H1 (cell line): ENCODE measurements at regions not wholly inside any gene's neighbourhood (a gene's known extent, or its start where the extent isn't known, plus 50 kb on each side); places are given as distances from the start of the nearest gene placed in this dataset.
A peak's percentile ranks its signal among the peaks of the same experiment; 100 is the strongest.

ENCODE experiments used
- CTCF ChIA-PET: fragments of 300-600 bp; sonication (Branson Sonifier 250); formaldehyde crosslinking; loops from one replicate; lab custom pipeline; 2021; ENCODE audit not compliant: partially characterized antibody; lab: Charles Lee
- POLR2A ChIA-PET: fragments of 300-600 bp; sonication (Branson Sonifier 250); formaldehyde crosslinking; loops from one replicate; lab custom pipeline; 2021; ENCODE audit warnings: inconsistent platforms; ENCODE audit not compliant: partially characterized antibody; lab: Charles Lee
- DNase-seq, 2 experiments: peaks; one replicate each; pipeline versions ENCODE4 v3.0.0 to v3.0.0-alpha.2; 2010 to 2022; ENCODE audit warnings: low spot score in 2 of 2, low read depth in 1 of 2, mixed read lengths in 1 of 2
- FAIRE-seq: peaks from 2 replicates; lab custom pipeline; 2011; peaks lifted over from hg19 to GRCh38; lab: Jason Lieb, UNC
- H2AFZ ChIP-seq: 2 replicates; pipeline ENCODE4 v1.8.1; 2012; ENCODE audit warnings: low read length, inconsistent platforms
- H2AK5ac ChIP-seq: 2 replicates; pipeline ENCODE4 v1.6.1; 2013; ENCODE audit warnings: low read depth, low read length
- H2BK120ac ChIP-seq: replicated peaks from 2 replicates; pipeline ENCODE3; 2013; ENCODE audit warnings: low read depth, low read length, inconsistent platforms
- H2BK12ac ChIP-seq: 2 replicates; pipeline ENCODE4 v1.6.1; 2013; ENCODE audit warnings: low read depth, low read length
- H2BK15ac ChIP-seq: 2 replicates; pipeline ENCODE4 v1.6.1; 2013; ENCODE audit warnings: low read length
- H2BK20ac ChIP-seq: 2 replicates; pipeline ENCODE4 v1.6.1; 2013; ENCODE audit warnings: low read length
- H2BK5ac ChIP-seq: 2 replicates; pipeline ENCODE4 v1.6.1; 2013; ENCODE audit warnings: low read depth, low read length
- H3K14ac ChIP-seq: 2 replicates; pipeline ENCODE4 v1.6.1; 2013; ENCODE audit warnings: inconsistent platforms; ENCODE audit not compliant: insufficient read length
- H3K18ac ChIP-seq: 2 replicates; pipeline ENCODE4 v1.6.1; 2013; ENCODE audit warnings: low read length; ENCODE audit errors: extremely low read depth
- H3K23ac ChIP-seq: 2 replicates; pipeline ENCODE4 v1.6.1; 2013; ENCODE audit warnings: inconsistent platforms; ENCODE audit not compliant: insufficient read length
- H3K23me2 ChIP-seq: 2 replicates; pipeline ENCODE4 v1.6.1; 2013; ENCODE audit warnings: low read depth, low read length
- H3K27ac ChIP-seq: 2 replicates; pipeline ENCODE4 v1.6.1; 2011; ENCODE audit warnings: low read depth, low read length, inconsistent platforms
- H3K27me3 ChIP-seq, 4 experiments: replicated peaks in 1 of 4; 1 replicate in 1 of 4; 2 replicates in 3 of 4; pipeline versions ENCODE4 v1.6.1 to v1.8.1; 2011 to 2013; ENCODE audit warnings: low read length in 3 of 4, mild to moderate bottlenecking in 3 of 4, inconsistent platforms in 2 of 4, mixed read lengths in 2 of 4, moderate library complexity in 1 of 4; ENCODE audit not compliant: control insufficient read depth in 3 of 4, insufficient read depth in 3 of 4; ENCODE audit errors: extremely low read depth in 1 of 4
- H3K36me3 ChIP-seq, 4 experiments: 2 replicates each; pipeline versions ENCODE4 v1.6.1 to v1.8.1; 2011 to 2013; ENCODE audit warnings: mild to moderate bottlenecking in 4 of 4, low read length in 3 of 4, moderate library complexity in 2 of 4, control low read depth in 1 of 4, inconsistent platforms in 1 of 4; ENCODE audit not compliant: insufficient read depth in 4 of 4, control insufficient read depth in 2 of 4
- H3K4ac ChIP-seq: replicated peaks from 2 replicates; pipeline ENCODE3; 2013; ENCODE audit warnings: low read length, low read depth, mixed read lengths, inconsistent platforms; ENCODE audit not compliant: insufficient read length
- H3K4me1 ChIP-seq, 4 experiments: replicated peaks in 1 of 4; 1 replicate in 1 of 4; 2 replicates in 3 of 4; pipeline versions ENCODE4 v1.6.1 to v1.8.1; 2011 to 2013; ENCODE audit warnings: low read length in 3 of 4, inconsistent platforms in 2 of 4, mixed read lengths in 1 of 4; ENCODE audit not compliant: insufficient read depth in 4 of 4, control insufficient read depth in 3 of 4
- H3K4me2 ChIP-seq, 2 experiments: 2 replicates each; pipeline versions ENCODE4 v1.6.1 to v1.8.1; 2011 to 2013; ENCODE audit warnings: low read depth in 2 of 2, low read length in 2 of 2, control low read depth in 1 of 2, inconsistent platforms in 1 of 2, mild to moderate bottlenecking in 1 of 2; ENCODE audit not compliant: insufficient read depth in 1 of 2
- H3K4me3 ChIP-seq, 4 experiments: fragments of 200-600, 300-600 bp in 1 of 4; sonication (generic), shearing (Covaris generic), sonication (Bioruptor Twin) in 1 of 4; 2 replicates each; pipeline versions ENCODE4 v1.5.1 to v1.8.1; 2011 to 2016; ENCODE audit warnings: low read length in 4 of 4, low read depth in 3 of 4, control low read depth in 2 of 4, inconsistent platforms in 2 of 4, mild to moderate bottlenecking in 2 of 4, mixed read lengths in 1 of 4, moderate library complexity in 1 of 4; ENCODE audit not compliant: insufficient read depth in 2 of 4; ENCODE audit errors: extremely low read depth in 1 of 4
- H3K56ac ChIP-seq: replicated peaks from 2 replicates; pipeline ENCODE3; 2013; ENCODE audit warnings: low read depth, mild to moderate bottlenecking, mixed read lengths, low read length, inconsistent platforms; ENCODE audit not compliant: insufficient read length
- H3K79me1 ChIP-seq: 2 replicates; pipeline ENCODE4 v1.6.1; 2013; ENCODE audit warnings: low read depth, low read length, control low read depth
- H3K79me2 ChIP-seq, 2 experiments: 2 replicates each; pipeline versions ENCODE4 v1.6.1 to v1.8.1; 2012 to 2013; ENCODE audit warnings: low read length in 2 of 2, mild to moderate bottlenecking in 2 of 2, inconsistent platforms in 1 of 2; ENCODE audit not compliant: insufficient read depth in 2 of 2, control insufficient read depth in 1 of 2
- H3K9ac ChIP-seq, 4 experiments: replicated peaks in 1 of 4; 1 replicate in 1 of 4; 2 replicates in 3 of 4; pipeline versions ENCODE4 v1.6.1 to v1.8.1; 2011 to 2013; ENCODE audit warnings: low read depth in 3 of 4, low read length in 3 of 4, control low read depth in 2 of 4, mild to moderate bottlenecking in 2 of 4, moderate library complexity in 2 of 4, inconsistent platforms in 1 of 4; ENCODE audit errors: extremely low read depth in 1 of 4
- H3K9me3 ChIP-seq, 2 experiments: 2 replicates each; pipeline versions ENCODE4 v1.6.1 to v1.8.1; 2012 to 2013; ENCODE audit warnings: mild to moderate bottlenecking in 2 of 2, moderate library complexity in 2 of 2, control low read depth in 1 of 2, inconsistent platforms in 1 of 2, low read depth in 1 of 2, low read length in 1 of 2, mixed read lengths in 1 of 2; ENCODE audit not compliant: insufficient read depth in 2 of 2
- H4K20me1 ChIP-seq, 2 experiments: replicated peaks in 1 of 2; 2 replicates each; pipeline versions ENCODE3 to v1.8.1; 2011 to 2013; ENCODE audit warnings: inconsistent platforms in 2 of 2, low read length in 2 of 2, mild to moderate bottlenecking in 1 of 2; ENCODE audit not compliant: insufficient read depth in 2 of 2, control insufficient read depth in 1 of 2
- H4K5ac ChIP-seq: 2 replicates; pipeline ENCODE4 v1.6.1; 2013; ENCODE audit warnings: low read length, low read depth, mixed read lengths, inconsistent platforms; ENCODE audit not compliant: insufficient read length
- H4K8ac ChIP-seq: 2 replicates; pipeline ENCODE4 v1.8.0; 2013; ENCODE audit warnings: mild to moderate bottlenecking, moderate library complexity, low read length, inconsistent platforms; ENCODE audit not compliant: insufficient read depth; ENCODE audit errors: extremely low read depth
- H4K91ac ChIP-seq: replicated peaks from 2 replicates; pipeline ENCODE3; 2013; ENCODE audit warnings: low read length, mixed read lengths, inconsistent platforms; ENCODE audit not compliant: insufficient read length
- BCL11A ChIP-seq, 2 experiments: IDR thresholded peaks; one replicate each; pipeline ENCODE4 v1.6.1; 2011; ENCODE audit warnings: low read depth in 2 of 2, low read length in 2 of 2, mild to moderate bottlenecking in 2 of 2
- CEBPB ChIP-seq: IDR thresholded peaks from 2 replicates; pipeline ENCODE4 v1.6.1; 2012; ENCODE audit warnings: low read depth, low read length
- GTF2F1 ChIP-seq: IDR thresholded peaks from 2 replicates; pipeline ENCODE4 v1.6.1; 2012; ENCODE audit warnings: low read depth, low read length, improper control_type of control experiment, borderline replicate concordance
- JUN ChIP-seq: IDR thresholded peaks from 2 replicates; pipeline ENCODE4 v1.6.1; 2011; ENCODE audit warnings: low read depth, mild to moderate bottlenecking, improper control_type of control experiment, low read length
- KDM1A ChIP-seq: fragments of 200-600, 300-600 bp; sonication (generic); IDR thresholded peaks from 2 replicates; pipeline ENCODE4 v1.7.1; 2016; ENCODE audit warnings: mild to moderate bottlenecking, low read length, borderline replicate concordance
- RAD21 ChIP-seq, 2 experiments: IDR thresholded peaks in 1 of 2; conservative IDR thresholded peaks in 1 of 2; 2 replicates each; pipeline ENCODE4 v1.6.1; 2011; ENCODE audit warnings: low read depth in 2 of 2, low read length in 2 of 2, improper control_type of control experiment in 1 of 2, inconsistent platforms in 1 of 2, mild to moderate bottlenecking in 1 of 2, moderate library complexity in 1 of 2
- RNF2 ChIP-seq: fragments of 200-900, 300-1000 bp; sonication (generic); IDR thresholded peaks from 2 replicates; pipeline ENCODE4 v1.7.1; 2016; ENCODE audit warnings: borderline replicate concordance, low read depth, mild to moderate bottlenecking, antibody characterized with exemption, low read length; ENCODE audit not compliant: poor library complexity, severe bottlenecking; ENCODE audit errors: missing control alignments
- SIN3A ChIP-seq, 2 experiments: IDR thresholded peaks in 1 of 2; conservative IDR thresholded peaks in 1 of 2; 2 replicates each; pipeline ENCODE4 v1.6.1; 2011 to 2012; ENCODE audit warnings: low read length in 2 of 2, improper control_type of control experiment in 1 of 2, low read depth in 1 of 2, mild to moderate bottlenecking in 1 of 2
- SP2 ChIP-seq: IDR thresholded peaks from 2 replicates; pipeline ENCODE4 v1.6.1; 2012; ENCODE audit warnings: mild to moderate bottlenecking, low read length, inconsistent platforms
- TAF7 ChIP-seq: optimal IDR thresholded peaks from 2 replicates; pipeline ENCODE3; 2011; ENCODE audit warnings: low read depth, mild to moderate bottlenecking, inconsistent platforms, low read length, moderate library complexity, borderline replicate concordance
- TBP ChIP-seq: IDR thresholded peaks from 2 replicates; pipeline ENCODE4 v1.6.1; 2011; ENCODE audit warnings: low read depth, low read length, improper control_type of control experiment
- TEAD4 ChIP-seq: IDR thresholded peaks from 2 replicates; pipeline ENCODE4 v1.6.1; 2012; ENCODE audit warnings: low read depth, low read length, inconsistent platforms, mixed read lengths
- WGBS, 2 experiments: shearing (Covaris generic) in 1 of 2; methylation state at CpG; one replicate each; pipeline versions ENCODE4 v1.1.6 to v1.1.7; 2013 to 2015; ENCODE audit warnings: low lambda C conversion rate in 2 of 2, mixed read lengths in 2 of 2, inconsistent platforms in 1 of 2, low coverage in 1 of 2, missing lambda C conversion rate in 1 of 2; ENCODE audit not compliant: insufficient replicate concordance in 2 of 2, insufficient coverage in 1 of 2, insufficient read length in 1 of 2; ENCODE audit errors: extremely low coverage in 1 of 2, missing lambda C conversion rate in 1 of 2; 5-methylcytosine and 5-hydroxymethylcytosine counted together
- TF ChIP-seq, protein P1 (sequence below): IDR thresholded peaks from 2 replicates; pipeline ENCODE4 v1.6.1; 2011; ENCODE audit warnings: low read length, improper control_type of control experiment

- Histone ChIP-seq H3K36me3 (no peaks in the 10 kb centered on the region), H3K9me3 (no peaks in the 10 kb centered on the region), H3K18ac (no peak overlapping the region), H3K79me1 (no peaks in the 10 kb centered on the region), H3K14ac (no peak overlapping the region), H2BK120ac (no peak overlapping the region), H3K79me2 (no peaks in the 10 kb centered on the region), H3K23me2 (no peaks in the 10 kb centered on the region), H4K20me1 (no peaks in the 10 kb centered on the region), H4K91ac (no peak overlapping the region), H3K23ac (no peak overlapping the region), H2BK12ac (no peak overlapping the region), H2AK5ac (no peak overlapping the region), H3K4me3 (no peak overlapping the region), H4K5ac (no peak overlapping the region), H4K8ac (no peak overlapping the region), H3K4ac (no peak overlapping the region), H2BK15ac (no peak overlapping the region), H3K4me1 (no peaks in the 10 kb centered on the region), H2BK20ac (no peak overlapping the region), H2BK5ac (no peak overlapping the region), H3K56ac (no peak overlapping the region), H3K4me2 (no peak overlapping the region), H3K9ac (no peak overlapping the region), H3K27ac (no peak overlapping the region), H3K27me3 (no peaks in the 10 kb centered on the region), H2AFZ (no peak overlapping the region)
- 30% methylated on average over 8 of the region's 8 CpGs; no CpG with 5 or more reads in 1 of the 2 experiments for WGBS, 2 experiments
- DNase-seq (peak; percentile 49 to 85), FAIRE-seq (peak; percentile 92)
- POLR2A ChIA-PET, result no interaction called here
- CTCF ChIA-PET, result interaction anchor here (0.5 to 3.6 kb wide), 41 partner anchors 9 to 735 kb away, joined by 3 to 25 read pairs (median 3); no protein-coding TSS in a partner anchor
- TF ChIP-seq GTF2F1 (no peak), CEBPB (no peak), RAD21 (IDR thresholded peaks at IDR 0.05 in 1 of 2, conservative IDR thresholded peaks at IDR 0.05 in 1 of 2; ENCODE audit: low read depth in 2 of 2, low read length in 2 of 2) (peak; percentile 92 to 94), TBP (no peak), SP2 (no peak), RNF2 (no peak), KDM1A (no peak), TAF7 (no peak), BCL11A (IDR thresholded peaks at IDR 0.05; ENCODE audit: low read depth in 2 of 2, low read length in 2 of 2) (no peak), JUN (no peak), TEAD4 (0 out of 2 replicates have a peak, but pooled peaks have one; percentile 27), SIN3A (conservative IDR thresholded peaks at IDR 0.05 in 1 of 2, IDR thresholded peaks at IDR 0.05 in 1 of 2; ENCODE audit: low read depth in 1 of 2, low read length in 2 of 2) (no peak)
- TF ChIP-seq, protein P1, sequence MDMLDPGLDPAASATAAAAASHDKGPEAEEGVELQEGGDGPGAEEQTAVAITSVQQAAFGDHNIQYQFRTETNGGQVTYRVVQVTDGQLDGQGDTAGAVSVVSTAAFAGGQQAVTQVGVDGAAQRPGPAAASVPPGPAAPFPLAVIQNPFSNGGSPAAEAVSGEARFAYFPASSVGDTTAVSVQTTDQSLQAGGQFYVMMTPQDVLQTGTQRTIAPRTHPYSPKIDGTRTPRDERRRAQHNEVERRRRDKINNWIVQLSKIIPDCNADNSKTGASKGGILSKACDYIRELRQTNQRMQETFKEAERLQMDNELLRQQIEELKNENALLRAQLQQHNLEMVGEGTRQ, result no peak
These were observed 81.7 kb downstream of the WNT5A start for GRCh38 chr3:55405436-55405835.
